Upper lobe of left lung (tissue), 6 donors: ENCODE measurements at regions not wholly inside any gene's neighbourhood (a gene's known extent, or its start where the extent isn't known, plus 50 kb on each side); places are given as distances from the start of the nearest gene placed in this dataset.

Experiments used
- ATAC-seq, 2 donors: fragments of 200-7000 bp; cut with Tn5 transposase; one replicate each; pipeline ENCODE4 v1.9.1; 2022; ENCODE audit warnings: mild to moderate bottlenecking in 2 of 2, moderate library complexity in 2 of 2; ENCODE audit not compliant: low FRiP score in 2 of 2
- DNase-seq, 2 donors: peaks; one replicate each; pipeline ENCODE4 v3.0.0-alpha.2; 2019 to 2020
- H3K27ac ChIP-seq, 4 donors: fragments of 200-600 bp; sonication (generic); one replicate each; pipeline ENCODE4 v1.5.1; 2016 to 2019
- H3K27me3 ChIP-seq, 4 donors: fragments of 200-600 bp; sonication (generic); one replicate each; pipeline ENCODE4 v1.5.1; 2017 to 2019
- H3K36me3 ChIP-seq, 4 donors: fragments of 200-600 bp; sonication (generic); one replicate each; pipeline ENCODE4 v1.5.1; 2016 to 2019
- H3K4me1 ChIP-seq, 4 donors: fragments of 200-600 bp; sonication (generic); one replicate each; pipeline ENCODE4 v1.5.1; 2018 to 2019
- H3K4me3 ChIP-seq, 4 donors: fragments of 200-600 bp; sonication (generic); one replicate each; pipeline ENCODE4 v1.5.1; 2017 to 2019; ENCODE audit warnings: mild to moderate bottlenecking in 2 of 4, moderate library complexity in 1 of 4
- H3K9me3 ChIP-seq, 4 donors: fragments of 200-600 bp; sonication (generic); one replicate each; pipeline ENCODE4 v1.5.1; 2018 to 2019
- CTCF ChIP-seq, 6 experiments: fragments of 450-650 bp in 4 of 6; fragments of 200-600 bp in 2 of 6; sonication (generic) in 2 of 6; IDR thresholded peaks; one replicate each; pipeline ENCODE4 v1.5.1; 2016 to 2019; ENCODE audit warnings: antibody characterized with exemption in 6 of 6
- EP300 ChIP-seq, 4 donors: sonication (generic); formaldehyde crosslinking; IDR thresholded peaks; one replicate each; pipeline ENCODE4 v1.5.1; 2017; ENCODE audit warnings: antibody characterized with exemption in 4 of 4, control low read depth in 2 of 4
- POLR2A ChIP-seq, 4 donors: fragments of 450-650 bp; IDR thresholded peaks; one replicate each; pipeline ENCODE4 v1.5.1; 2016 to 2017; ENCODE audit warnings: antibody characterized with exemption in 4 of 4, mild to moderate bottlenecking in 2 of 4
- POLR2AphosphoS5 ChIP-seq, 2 donors: sonication (generic); formaldehyde crosslinking; IDR thresholded peaks; one replicate each; pipeline ENCODE4 v1.5.1; 2017; ENCODE audit warnings: antibody characterized with exemption in 2 of 2
- WGBS, 2 donors: methylation state at CpG; one replicate each; pipeline ENCODE4 v1.1.5; 2017 to 2018; 5-methylcytosine and 5-hydroxymethylcytosine counted together
- donor health status: DM: no; HTN: no; CAD: no; lungs with moderate emphysema.
- donor health status: DM: no; HTN: yes; CAD: no; lungs with severe emphysema.

GRCh38 chr5:39680213-39680612 is 255.4 kb upstream of the DAB2 start:
- no peak for ATAC-seq
- 81 to 88% methylated on average over 1 of the region's 1 CpG for WGBS, 2 donors

DNA sequence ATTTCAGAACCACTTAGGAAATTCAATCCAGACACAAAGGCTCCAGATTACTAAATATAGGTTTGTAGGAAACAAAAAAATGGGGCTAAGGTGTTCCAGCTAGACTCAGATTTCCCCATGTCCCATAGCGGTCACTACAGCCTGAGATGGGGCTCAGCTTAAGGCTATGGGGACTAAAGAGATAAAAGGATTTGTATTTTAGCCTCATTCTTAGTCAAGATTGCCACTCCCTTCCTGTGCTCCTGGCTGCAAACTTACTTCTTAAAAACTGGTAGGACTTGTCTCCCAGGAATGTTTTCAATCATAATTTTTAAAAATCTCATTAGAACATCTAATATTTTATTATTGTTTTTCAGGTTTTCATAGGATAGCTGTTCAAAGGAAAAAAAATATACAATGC is 253.8 kb upstream of the DAB2 start:
- WGBS, 2 donors = 79 to 89% methylated on average over 1 of the region's 1 CpG
- TF ChIP-seq EP300 (IDR thresholded peaks at IDR 0.05) (no peak), POLR2AphosphoS5 (IDR thresholded peaks at IDR 0.05) (no peak), POLR2A (IDR thresholded peaks at IDR 0.05) (no peak), CTCF (IDR thresholded peaks at IDR 0.05) (no peak)
- H3K27me3 ChIP-seq = no peaks in the 10 kb centered on the region
- H3K4me1 ChIP-seq = no peaks in the 10 kb centered on the region
- no peak overlapping the region for H3K4me3 ChIP-seq
- H3K27ac ChIP-seq = no peak overlapping the region
- H3K36me3 ChIP-seq = no peaks in the 10 kb centered on the region
- H3K9me3 ChIP-seq = no peaks in the 10 kb centered on the region
- ATAC-seq (no peak), DNase-seq (no peak)

More at GRCh38 chr5:39680213-39680612, 255.4 kb upstream of the DAB2 start:
- no peaks in the 10 kb centered on the region for H3K27me3 ChIP-seq
- no peak overlapping the region for H3K4me3 ChIP-seq
- no peak for DNase-seq
- no peaks in the 10 kb centered on the region for H3K36me3 ChIP-seq
- H3K27ac ChIP-seq = no peak overlapping the region
- no peak for TF ChIP-seq POLR2AphosphoS5 (IDR thresholded peaks at IDR 0.05)
- no peak for TF ChIP-seq EP300 (IDR thresholded peaks at IDR 0.05)
- no peak for TF ChIP-seq CTCF (IDR thresholded peaks at IDR 0.05)
- no peak for TF ChIP-seq POLR2A (IDR thresholded peaks at IDR 0.05)
- no peaks in the 10 kb centered on the region for H3K9me3 ChIP-seq
- no peaks in the 10 kb centered on the region for H3K4me1 ChIP-seq

GRCh38 chr5:39675676-39676075 is 250.9 kb upstream of the DAB2 start:
- H3K4me1 ChIP-seq = no peaks in the 10 kb centered on the region
- H3K36me3 ChIP-seq = no peaks in the 10 kb centered on the region
- H3K27me3 ChIP-seq = no peaks in the 10 kb centered on the region
- DNase-seq (no peak), ATAC-seq (no peak)
- TF ChIP-seq EP300 (IDR thresholded peaks at IDR 0.05) (no peak), POLR2AphosphoS5 (IDR thresholded peaks at IDR 0.05) (no peak), CTCF (IDR thresholded peaks at IDR 0.05) (no peak), POLR2A (IDR thresholded peaks at IDR 0.05) (no peak)
- no peak overlapping the region for H3K4me3 ChIP-seq
- no peaks in the 10 kb centered on the region for H3K9me3 ChIP-seq
- no peak overlapping the region for H3K27ac ChIP-seq
- 62 to 67% methylated on average over 2 of the region's 2 CpGs for WGBS, 2 donors

DNA sequence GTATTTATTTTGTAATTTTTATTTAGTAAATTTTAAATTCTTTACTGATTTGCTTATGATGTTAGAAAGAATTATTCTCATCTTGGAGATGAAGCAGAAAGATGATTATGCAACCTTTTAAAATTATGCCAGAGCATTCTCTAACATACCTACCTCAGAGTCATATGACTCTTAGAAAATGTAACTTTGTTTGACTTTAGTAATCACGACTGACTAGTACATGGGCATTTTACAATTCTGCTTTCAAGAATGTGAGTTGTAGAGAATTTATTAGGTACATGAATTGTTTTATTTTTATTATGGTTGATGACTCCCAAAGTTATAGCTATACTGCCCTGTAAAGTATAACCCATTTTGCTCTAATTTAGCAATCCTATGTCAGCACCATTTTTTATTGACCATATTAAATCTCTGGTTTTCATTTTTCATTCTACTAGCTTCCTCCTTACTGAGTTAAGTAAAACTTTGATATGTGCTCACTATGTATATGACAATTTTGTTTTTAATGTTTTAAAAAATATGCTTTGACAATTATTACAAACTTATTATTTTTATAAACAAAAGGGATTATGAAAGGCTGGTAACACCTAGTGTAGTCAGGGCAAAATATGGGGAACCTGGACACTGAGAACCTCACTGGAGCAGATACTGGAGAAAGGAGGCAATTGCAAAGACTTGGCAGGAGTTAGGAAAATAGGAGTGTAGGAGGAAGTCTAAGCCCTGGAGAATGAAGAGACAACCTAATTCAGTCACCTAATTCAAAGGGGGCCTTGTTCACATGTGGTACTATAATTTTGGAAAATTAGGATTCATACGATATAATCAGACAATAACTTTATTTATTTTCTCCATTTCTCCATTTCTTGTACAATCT is 249.7 kb upstream of the DAB2 start:
- H3K27ac ChIP-seq = no peak overlapping the region
- no peaks in the 10 kb centered on the region for H3K9me3 ChIP-seq
- H3K4me1 ChIP-seq = no peaks in the 10 kb centered on the region
- TF ChIP-seq EP300 (IDR thresholded peaks at IDR 0.05) (no peak), POLR2A (IDR thresholded peaks at IDR 0.05) (no peak), POLR2AphosphoS5 (IDR thresholded peaks at IDR 0.05) (no peak), CTCF (IDR thresholded peaks at IDR 0.05) (no peak)
- DNase-seq (no peak), ATAC-seq (no peak)
- H3K27me3 ChIP-seq = no peaks in the 10 kb centered on the region
- H3K4me3 ChIP-seq = no peak overlapping the region
- H3K36me3 ChIP-seq = no peaks in the 10 kb centered on the region
- WGBS, 2 donors = 73 to 78% methylated on average over 2 of the region's 2 CpGs

DNA sequence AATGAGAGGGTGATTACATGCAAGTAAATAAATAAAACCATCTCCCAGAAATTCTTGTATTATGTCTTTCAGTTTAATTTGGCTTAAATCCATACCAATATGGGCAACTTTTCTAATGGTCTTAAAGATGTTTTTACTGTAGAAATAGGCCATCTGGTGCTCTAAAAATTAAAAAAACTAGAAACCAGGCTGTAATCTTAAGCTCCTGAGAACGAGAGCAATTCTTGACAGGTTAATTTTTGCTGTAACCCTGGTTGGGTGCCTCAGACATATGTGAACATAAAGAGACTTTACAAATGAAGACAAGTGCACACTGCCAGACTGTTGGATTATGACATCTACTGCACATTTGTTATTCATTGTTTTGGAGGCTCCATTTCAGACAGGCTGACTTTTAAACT is 246.8 kb upstream of the DAB2 start:
- no peaks in the 10 kb centered on the region for H3K36me3 ChIP-seq
- H3K27me3 ChIP-seq = no peaks in the 10 kb centered on the region
- no peak for TF ChIP-seq POLR2A (IDR thresholded peaks at IDR 0.05)
- TF ChIP-seq POLR2AphosphoS5 (IDR thresholded peaks at IDR 0.05) = no peak
- no peak for TF ChIP-seq EP300 (IDR thresholded peaks at IDR 0.05)
- TF ChIP-seq CTCF (IDR thresholded peaks at IDR 0.05) = no peak
- no peak overlapping the region for H3K27ac ChIP-seq
- no peak for DNase-seq
- 37 to 55% methylated on average over 1 of the region's 1 CpG for WGBS, 2 donors
- no peaks in the 10 kb centered on the region for H3K9me3 ChIP-seq
- H3K4me3 ChIP-seq = no peak overlapping the region
- ATAC-seq = no peak
- no peaks in the 10 kb centered on the region for H3K4me1 ChIP-seq
